GM04504 (cell line): ENCODE measurements at regions not wholly inside any gene's neighbourhood (a gene's known extent, or its start where the extent isn't known, plus 50 kb on each side); places are given as distances from the start of the nearest gene placed in this dataset.
A peak's percentile ranks its signal among the peaks of the same experiment; 100 is the strongest.

Source experiments
- DNase-seq: peaks from one replicate; pipeline ENCODE4 v3.0.0-alpha.2; 2012; ENCODE audit warnings: low read depth

DNA sequence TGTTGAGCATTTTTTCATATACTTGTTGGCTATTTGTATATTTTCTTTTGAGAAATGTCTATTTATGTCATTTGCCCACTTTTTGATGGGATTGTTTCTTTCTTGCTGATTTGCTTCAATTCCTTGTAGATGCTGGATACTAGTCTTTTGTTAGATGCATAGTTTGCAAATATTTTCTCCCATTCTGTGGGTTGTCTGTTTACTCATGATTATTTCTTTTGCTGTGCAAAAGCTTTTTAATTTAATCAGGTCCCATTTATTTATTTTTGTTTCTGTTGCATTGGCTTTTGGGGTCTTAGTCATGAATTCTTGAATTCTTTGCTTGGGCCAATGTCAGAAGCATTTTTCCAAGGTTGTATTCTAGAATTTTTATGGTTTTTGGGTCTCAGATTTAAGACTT is 251.7 kb downstream of the WNT5A start:
- DNase-seq: no peak

DNA sequence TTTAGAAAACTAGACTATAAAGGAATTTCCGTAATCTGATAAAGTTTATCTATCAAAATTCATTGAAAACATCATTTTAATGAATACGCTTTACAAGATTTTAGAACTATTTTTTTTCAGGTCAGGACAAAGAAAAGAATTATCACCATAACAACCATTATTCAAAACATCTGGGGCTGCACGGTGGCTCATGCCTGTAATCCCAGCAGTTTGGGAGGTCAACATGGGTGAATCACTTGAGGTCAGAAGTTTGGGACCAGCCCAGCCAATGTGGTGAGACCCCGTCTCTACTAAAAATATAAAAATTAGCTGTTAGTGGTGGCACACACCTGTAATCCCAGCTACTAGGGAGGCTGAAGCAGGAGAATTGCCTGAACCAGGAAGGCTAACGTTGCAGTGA is 260.4 kb downstream of the WNT5A start:
- DNase-seq: no peak

DNA sequence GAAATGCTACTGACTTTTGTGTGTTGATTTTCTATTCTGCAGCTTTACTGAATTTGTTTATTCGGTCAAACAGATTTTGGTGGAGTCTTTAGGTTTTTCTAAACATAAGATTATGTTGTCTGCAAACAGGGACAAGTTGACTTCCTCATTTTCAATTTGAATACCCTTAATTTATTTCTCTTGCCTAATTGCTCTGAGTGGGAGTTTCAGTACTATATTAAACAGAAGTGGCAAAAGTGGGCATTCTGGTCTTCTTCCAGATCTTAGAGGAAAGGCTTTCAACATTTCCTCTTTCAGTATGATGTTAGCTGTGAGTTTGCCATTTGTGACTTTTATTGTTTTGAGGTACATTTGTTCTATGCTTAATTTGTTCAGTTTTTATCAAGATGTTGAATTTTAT is 268.5 kb downstream of the WNT5A start:
- no peak for DNase-seq

DNA sequence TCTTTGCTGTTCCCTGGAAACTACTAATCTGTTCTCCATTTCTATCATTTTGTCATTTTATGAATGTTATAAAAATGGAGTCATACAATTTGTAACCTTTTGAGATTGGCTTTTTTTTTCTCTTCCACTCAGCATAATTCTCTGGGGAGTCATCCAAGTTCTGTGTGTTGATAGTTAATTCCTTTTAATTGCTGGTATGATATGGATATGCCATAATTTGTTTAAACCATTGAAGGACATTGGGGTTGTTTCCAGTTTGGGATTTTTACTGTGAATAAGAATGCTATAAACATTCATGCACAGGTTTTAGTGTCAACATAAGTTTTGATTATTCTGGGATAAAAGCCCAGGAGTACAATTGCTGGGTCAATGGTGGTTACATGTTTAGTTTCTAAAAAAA is 279.4 kb downstream of the WNT5A start:
- DNase-seq: no peak

DNA sequence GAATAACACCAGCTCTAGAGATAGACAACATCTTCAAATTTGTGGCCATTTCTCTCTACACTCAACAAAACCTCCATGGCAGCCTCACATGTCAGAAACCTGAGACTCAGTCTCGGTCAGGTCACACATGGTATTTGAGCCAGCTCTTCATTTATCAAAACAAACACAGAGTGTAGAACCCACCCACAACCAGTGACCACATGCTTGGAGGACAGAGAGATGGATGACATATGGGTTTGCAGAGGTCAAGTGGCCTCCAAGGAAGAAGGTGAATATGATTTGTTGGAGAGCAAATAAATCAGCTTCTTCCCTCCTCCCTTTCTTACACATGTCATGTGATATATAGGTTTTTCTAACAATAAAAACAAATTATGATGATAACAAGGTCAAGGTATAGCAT is 278.1 kb upstream of the LRTM1 start:
- no peak for DNase-seq

DNA sequence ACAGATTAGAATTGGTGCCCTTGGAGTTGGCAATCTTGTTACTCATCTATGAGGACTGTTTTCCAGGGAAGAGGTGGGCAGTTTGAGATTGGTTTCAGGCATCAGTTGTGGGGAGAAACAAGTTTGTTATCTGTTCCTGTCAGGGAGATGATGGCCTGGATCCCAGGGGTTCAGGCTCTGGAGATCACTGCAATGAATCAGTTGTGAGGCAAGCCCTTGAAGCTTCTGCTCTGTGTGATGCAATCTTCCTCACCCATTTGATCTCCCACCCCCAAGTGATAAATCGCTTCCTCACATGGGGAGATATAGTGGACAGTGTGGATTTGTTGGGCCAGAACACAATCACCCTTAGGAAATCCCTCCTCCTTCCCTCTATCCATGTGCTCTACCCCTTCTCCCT is 276.6 kb upstream of the LRTM1 start:
- DNase-seq: no peak

DNA sequence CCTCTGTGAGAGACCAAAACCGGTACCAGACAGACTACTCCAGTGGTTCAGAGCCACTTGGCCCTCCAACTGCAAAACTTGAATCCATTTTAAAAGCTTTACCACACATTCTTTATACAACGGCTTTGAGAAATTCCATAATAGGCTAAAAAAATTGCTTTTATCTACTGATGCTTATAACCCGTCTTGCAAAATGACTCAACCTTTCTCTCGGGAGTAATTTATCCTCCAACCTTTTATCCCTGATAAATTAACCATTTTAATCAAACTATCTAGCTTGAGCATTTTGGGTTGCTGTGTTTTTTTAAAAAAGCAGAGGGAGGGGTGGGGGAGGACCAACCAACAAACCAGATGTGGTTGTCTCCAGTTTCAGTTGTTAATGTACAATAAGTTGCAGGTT is 275.7 kb upstream of the LRTM1 start:
- DNase-seq: no peak

DNA sequence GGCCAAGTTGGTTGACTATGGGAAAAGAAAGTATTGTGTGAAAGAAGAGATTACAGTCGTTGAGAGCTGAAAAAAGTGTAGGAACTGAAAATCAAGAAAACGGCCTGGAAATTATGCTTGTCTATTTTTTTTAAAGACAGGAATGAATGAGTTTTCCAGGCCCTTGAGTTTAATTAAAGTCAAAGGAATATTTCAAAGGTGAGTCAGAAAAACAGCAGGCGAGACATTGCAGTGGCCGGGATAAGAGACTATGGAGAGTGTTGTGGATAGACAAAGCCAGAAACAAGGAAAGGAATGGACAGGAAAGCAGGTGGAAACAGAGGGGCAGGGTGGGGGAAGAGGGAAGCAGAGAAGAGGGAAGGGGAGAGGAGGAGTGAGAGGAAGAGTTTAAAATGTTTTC is 275.1 kb upstream of the LRTM1 start:
- DNase-seq: no peak

DNA sequence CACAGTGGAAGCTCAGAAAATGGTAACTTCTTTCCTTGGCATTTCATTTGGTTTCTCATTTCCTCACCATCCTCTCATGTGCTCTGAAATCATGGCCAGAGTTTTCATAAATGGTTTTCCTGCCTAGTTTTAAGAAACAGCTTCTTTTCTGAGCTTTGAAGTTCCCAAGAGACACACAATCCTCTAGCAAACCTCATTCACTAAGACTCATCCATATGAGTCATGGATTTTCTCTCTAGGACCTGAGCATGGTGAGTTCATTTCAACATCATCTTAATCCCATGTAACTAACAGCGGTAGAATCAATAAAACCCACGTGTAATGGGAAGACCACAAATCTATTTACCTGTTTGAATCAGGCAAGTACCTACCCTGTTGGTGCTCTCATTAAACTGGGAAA is 274.5 kb upstream of the LRTM1 start:
- peak; percentile 82 for DNase-seq

DNA sequence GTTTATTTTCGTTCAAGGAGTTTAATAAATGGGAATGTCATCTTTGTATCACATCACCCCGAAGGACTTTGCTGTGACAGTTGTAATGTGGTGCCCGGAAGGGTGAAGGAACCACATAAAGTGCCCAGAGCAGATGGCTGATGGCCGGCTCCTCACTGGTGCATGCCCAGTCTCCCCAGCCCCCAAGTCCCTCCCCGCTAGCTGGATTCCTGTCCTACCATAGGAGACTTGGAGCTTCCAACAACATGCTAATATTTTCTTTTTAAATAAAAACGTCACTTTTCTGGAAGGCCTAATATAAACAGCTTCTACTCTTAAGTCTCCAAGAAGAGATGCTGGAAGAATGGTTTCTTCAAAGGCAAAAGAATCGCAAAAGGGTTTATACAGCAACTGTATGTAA is 273.9 kb upstream of the LRTM1 start:
- DNase-seq: no peak

DNA sequence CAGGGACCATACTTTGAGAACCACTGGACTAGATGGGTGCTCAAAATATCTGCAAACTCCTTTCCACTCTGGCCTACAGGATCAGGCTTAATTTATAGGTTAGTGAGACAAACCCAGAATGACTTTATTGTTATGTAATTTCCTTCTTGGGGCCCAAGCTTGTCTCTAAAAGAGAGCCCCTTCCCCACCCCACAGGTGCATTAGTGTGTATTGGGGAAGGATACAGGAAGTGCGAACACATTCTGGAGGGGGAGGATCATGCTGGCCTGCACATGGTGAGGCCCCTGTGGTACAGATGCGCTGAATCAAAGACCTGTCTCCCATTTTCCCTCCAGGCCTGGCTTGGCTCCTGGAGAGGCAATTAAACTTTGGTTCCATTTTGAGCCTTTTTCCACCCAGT is 273.0 kb upstream of the LRTM1 start:
- no peak for DNase-seq

DNA sequence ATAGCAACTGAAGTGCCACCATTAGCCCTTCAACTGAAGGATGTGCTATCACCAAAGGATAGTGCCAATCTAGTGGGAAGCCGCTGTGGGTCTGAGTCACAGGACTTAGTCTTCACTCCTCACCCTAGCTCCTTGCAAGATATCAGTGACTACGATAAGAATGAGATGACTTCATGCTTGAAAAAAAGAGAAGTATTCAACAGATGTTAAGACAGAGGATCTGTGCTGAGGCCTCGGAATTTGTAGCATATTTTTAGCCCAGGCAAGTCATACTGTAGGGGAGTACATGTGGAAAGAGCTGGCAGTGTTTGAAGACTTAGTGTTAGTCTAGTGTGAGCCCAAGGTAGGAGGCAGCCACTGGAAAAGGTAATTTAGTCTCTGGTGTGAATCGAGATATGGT is 270.7 kb upstream of the LRTM1 start:
- peak; percentile 84 for DNase-seq

DNA sequence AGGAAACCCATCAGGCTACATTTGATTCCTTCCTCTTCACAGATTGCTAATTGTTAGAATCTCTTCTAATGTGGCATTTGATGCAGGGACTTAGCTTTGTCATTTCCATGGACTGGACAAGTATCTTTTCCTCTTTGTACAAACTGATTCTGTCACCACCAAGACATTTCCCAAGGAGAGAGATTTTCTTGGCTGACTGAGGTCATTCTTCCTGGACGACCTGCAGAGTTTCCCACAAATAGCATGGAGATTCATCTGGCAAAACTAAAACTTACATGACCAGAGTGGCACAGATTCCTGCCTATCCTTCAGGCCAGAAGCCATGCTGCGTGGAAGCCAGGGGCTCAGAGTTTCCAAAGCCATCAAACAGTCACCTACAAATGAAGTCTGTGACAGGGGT is 269.2 kb upstream of the LRTM1 start:
- no peak for DNase-seq

DNA sequence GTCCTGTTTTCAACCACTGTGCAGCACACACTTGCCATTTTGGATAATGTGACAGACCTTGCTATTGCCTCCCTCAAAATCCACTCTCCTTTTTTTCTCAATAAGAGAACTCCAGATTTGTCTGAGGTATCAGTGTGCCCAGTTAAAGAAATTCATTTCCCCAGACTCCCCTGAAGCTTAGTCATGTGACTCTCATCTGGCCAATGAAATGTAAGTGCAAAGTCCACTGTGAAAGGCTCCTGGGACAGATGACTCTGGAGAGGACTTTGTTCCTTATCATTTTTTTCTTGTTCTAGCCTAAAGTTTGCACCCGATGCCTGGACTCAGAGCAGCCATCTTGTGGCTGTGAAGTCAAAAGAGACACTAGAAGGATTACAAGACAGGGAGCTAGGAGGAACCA is 268.6 kb upstream of the LRTM1 start:
- no peak for DNase-seq

DNA sequence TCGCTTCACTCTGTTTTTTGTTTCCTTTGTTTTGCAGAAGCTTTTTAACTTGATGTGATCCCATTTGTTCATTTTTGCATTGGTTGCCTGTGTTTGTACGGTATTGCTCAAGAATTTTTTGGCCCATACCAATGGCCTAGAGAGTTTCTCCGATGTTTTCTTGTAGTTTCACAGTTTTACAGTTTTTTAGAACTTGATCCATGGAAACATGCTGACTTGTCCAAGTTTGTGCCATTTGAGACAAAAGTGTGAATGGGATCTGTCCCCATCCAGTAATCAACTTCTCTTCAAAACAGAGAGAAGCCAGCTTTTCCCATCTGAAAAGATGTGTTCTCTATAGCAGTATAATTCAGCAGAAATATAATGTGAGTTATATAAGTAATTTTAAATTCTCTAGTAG is 266.5 kb upstream of the LRTM1 start:
- DNase-seq: no peak

DNA sequence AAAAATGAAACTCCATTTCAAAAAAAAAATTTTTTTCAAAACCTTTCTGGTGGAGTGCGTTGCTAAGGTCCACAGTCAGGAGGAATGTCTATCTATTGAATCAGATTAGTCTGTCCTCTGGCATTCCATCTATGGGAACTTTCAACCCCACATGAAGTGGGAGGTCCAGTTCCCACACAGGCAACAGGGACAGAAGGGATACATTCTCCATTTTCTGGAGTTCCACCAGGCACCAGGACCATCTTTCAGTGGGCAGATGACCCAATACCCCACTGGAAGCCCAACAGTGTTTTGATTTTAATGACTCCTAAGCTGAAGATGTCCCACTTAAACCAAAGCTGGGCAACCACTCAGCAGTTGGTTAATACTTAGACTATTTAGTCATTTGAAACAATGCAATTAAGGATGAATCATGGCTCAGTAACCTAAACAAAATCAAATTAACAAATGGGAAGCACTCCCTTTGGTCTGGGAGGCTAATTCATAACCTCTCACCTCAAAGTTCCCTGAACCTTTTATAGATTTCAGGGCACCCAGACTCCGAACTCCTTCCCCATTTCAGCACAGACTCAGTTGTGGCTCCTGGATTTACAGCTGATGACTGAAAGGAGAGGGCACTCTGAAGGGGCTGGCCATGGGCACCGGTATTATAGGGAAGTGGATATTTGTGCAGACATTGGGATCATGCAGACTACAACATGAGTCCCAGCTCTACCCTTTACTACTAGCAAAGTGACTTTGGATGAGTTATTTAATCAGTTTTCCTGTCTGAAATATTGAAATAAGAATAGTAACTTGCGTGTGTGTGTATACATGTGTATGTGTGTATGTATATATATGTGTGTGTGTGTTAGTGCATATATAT is 264.3 kb upstream of the LRTM1 start:
- DNase-seq: peak; percentile 93

DNA sequence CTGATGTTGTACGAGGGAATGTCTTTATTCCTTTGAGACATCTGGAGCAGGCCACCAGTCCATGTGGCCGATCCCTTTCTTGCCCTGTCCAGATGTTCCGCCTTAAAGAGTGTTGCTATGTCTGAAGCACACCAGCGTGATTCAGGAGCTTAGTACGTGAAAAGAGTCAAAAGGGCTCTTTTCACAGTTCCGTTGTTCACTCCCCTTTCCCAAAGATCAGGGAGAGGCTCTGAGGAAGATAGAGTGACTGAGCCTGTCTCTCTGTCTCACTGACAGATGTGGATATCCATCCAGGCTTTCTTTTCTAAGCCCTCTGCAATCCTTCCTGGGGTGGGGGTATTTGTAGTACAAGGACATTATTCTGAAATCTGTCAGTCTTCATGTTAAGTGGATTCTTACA is 262.5 kb upstream of the LRTM1 start:
- DNase-seq: peak; percentile 89

DNA sequence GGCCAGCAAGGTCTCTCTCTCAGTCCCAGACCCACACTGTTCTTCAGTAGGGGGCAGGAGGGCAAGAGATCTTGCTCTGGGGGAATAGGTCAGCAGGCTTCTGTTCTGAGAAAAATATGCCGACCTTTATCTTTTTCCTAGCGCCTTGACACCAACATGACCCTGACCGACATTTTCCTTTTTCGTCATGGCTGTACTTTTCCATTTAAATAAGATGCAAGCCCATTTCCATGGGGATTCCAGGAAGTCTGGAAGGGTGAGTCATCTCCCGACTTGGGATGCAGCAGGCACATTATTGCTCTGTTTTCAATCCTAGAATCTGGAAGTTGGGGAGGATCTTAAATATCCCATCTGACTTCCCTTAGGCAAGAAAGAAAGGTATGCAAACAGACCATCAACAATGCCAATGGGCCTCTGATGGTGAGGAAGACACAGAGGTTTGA is 261.5 kb upstream of the LRTM1 start:
- DNase-seq: peak; percentile 83

DNA sequence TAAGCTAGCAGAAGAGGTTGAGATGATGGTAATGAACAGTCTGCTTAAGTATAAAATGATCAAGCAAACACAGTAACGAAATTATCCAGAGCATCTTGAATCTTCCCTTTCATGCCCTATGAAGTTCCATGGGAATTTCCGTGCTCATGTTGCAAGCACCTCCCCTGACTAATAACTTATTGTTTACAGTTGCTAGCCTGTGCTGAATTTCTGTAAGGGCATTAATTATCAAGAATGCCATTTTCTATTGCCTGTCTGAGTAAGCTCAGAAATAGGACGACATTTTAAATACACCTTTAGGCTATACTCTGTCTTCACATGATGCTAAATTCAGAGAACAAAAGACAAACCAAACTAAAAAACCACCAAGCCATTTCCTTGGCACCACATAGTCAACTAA is 257.5 kb upstream of the LRTM1 start:
- peak; percentile 78 for DNase-seq

DNA sequence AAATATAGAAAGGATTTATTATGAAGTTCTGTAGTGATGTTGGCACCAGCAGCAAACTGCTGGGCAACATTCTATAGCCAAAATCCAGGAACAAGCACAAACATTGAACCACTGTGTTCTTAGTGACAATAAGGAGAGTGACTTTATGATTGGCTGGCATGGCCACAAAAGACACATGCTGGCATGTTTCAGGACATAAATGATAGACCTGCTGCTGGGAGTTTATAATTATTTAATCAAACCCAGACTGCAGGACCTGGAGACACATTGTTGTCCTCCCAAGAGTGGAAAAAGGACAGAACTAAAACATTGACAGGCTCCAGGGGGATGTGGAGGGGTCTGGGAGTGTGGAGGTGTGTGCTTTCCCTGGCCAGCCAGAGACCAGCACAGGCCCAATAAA is 255.3 kb upstream of the LRTM1 start:
- no peak for DNase-seq

DNA sequence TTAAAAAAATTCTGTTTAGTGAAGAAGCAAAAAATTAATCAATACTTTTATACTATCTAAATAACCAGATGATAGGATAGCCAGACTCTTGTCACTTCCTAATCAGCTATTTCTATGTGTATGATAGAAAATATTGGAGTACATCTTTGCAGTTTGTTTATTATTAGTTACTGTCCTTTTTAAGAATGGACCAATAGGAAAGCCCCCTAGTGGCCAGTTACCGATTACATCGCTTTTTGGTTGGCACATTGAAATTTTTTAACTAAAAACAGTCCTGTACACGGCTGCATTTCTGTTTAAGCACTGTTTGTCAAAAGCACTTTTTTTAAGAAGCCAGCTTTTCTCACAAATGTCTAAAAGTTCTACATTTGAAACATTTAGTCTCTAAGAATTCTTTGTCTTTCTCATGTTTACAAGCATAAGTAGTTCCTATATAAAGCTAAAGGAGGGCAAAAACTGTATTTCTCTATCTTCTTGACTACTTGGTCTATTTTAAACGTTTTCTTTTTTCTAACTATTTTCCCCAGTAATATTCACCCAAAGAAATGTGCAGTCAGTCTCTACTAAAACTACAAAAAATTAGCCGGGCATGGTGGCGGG is 253.2 kb upstream of the LRTM1 start:
- no peak for DNase-seq

DNA sequence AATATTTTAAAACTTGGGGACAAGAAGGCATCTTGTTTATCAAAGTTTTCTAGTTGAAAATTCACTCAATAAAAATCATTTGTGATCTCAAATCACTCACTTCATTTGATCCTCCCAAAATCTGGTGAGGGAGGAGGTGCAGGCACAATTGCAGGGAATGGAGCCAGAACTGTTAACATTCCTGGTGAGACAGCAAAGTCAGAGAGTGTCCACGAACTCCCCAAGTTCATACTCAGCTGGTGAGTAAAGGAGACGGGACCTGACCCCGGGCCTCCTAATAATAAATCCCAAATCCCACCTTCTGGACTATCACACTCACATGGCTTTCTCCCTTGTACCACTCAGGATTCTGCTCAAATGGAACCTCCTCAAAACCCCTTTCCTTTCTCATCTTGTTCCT is 252.3 kb upstream of the LRTM1 start:
- DNase-seq: no peak

DNA sequence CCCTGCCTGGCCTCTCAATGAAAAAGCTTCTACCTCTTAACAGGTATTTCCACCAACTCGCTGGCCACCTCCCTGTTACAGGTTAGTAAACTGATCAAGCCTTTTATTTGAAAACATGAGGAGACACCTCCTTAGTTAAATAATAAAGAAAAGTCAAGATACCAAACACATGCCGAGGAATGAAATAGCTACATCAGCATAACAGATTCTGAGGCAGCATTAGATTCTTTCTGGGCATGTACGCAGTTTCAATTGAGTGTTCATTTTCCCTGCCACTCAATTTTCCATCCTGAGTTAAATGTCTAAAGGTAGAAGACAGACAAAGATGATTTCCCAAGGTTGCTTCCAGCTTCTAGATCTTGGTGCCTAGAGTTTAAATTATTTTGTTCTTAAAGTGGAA is 250.5 kb upstream of the LRTM1 start:
- DNase-seq: no peak

DNA sequence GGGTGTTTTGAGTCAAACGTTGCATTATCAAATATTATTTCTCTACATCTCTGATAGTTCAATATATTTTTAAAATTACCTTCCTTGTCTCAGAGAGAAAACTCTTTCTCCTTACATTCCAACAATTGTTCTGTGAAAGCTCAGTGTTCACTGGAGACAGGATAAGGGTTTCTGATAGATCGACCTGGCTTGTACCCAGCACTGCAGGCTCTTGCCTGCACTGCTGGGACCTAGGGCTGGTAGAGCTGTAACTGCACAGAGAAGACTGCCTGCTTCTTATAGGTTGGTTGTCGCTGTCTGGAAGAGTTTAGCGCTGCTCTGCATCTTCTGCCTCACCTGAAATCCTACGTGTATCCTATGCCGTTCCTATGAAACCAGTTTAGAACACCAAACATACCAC is 249.9 kb upstream of the LRTM1 start:
- DNase-seq: no peak
